Motor neuron (in vitro differentiated cells): ENCODE measurements at regions not wholly inside any gene's neighbourhood (a gene's known extent, or its start where the extent isn't known, plus 50 kb on each side); places are given as distances from the start of the nearest gene placed in this dataset.
A peak's percentile ranks its signal among the peaks of the same experiment; 100 is the strongest.

Experiments used
- ATAC-seq, 8 experiments: fragments of 200-7000 bp; cut with Tn5 transposase; replicated peaks in 6 of 8; 2 replicates each; pipeline ENCODE4 v1.8.0; 2021; ENCODE audit warnings: mild to moderate bottlenecking in 8 of 8, moderate library complexity in 8 of 8
- H3K27ac ChIP-seq, 2 donors: fragments of 250-450 bp; sonication (Bioruptor Pico); 2 replicates each; pipeline ENCODE4 v1.9.0; 2021; ENCODE audit warnings: antibody characterized with exemption in 2 of 2, mild to moderate bottlenecking in 2 of 2, moderate library complexity in 1 of 2
- H3K4me1 ChIP-seq, 2 donors: fragments of 250-450 bp; sonication (Bioruptor Pico); replicated peaks in 1 of 2; 2 replicates each; pipeline ENCODE4 v1.6.1; 2021; ENCODE audit warnings: antibody characterized with exemption in 2 of 2, mild to moderate bottlenecking in 2 of 2, moderate library complexity in 1 of 2
- H3K4me3 ChIP-seq, 5 donors: fragments of 250-450 bp; sonication (Bioruptor Pico); 2 replicates each; pipeline ENCODE4 v1.9.0; 2021; ENCODE audit warnings: antibody characterized with exemption in 5 of 5, mild to moderate bottlenecking in 5 of 5, moderate library complexity in 4 of 5
- WGBS, 10 experiments: fragments of 450-650 bp; shearing (Covaris generic); methylation state at CpG; one replicate each; pipeline ENCODE4 v1.0.0; 2022; 5-methylcytosine and 5-hydroxymethylcytosine counted together
- in situ Hi-C, 9 experiments: fragments of 400-800 bp; cut with MboI; loops; one replicate each; pipeline ENCODE4 v1.15.0; 2021; ENCODE audit warnings: low sequenced_read_pairs in 9 of 9, low pct_unique_long_range_greater_than_20kb in 2 of 9; ENCODE audit not compliant: unreplicated experiment in 9 of 9

DNA sequence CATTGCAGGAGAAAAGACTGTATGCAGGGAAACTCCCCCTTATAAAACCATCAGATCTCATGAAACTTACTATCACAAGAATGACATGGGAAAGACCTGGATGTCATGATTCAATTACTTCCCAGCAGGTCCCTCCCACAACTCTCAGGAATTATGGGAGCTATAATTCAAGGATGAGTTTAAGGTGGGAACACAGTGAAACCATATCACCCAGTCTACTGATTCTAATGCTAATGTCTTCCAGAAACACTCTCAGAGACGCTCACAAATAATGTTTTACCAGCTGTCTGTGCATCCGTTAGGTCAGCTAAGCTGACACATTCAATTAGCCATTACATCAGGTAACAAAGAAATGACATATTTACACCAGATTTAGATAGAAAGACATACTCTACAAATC lies 637.9 kb downstream of the NLGN4Y start:
- 0% methylated on average over 1 to 2 of the region's 2 CpGs; no CpG with 5 or more reads in 8 of the 10 experiments for WGBS, 10 experiments
- in situ Hi-C loops: no loop called here
- no peak overlapping the region for H3K4me3 ChIP-seq
- H3K4me1 ChIP-seq: no peaks in the 10 kb centered on the region
- no peak overlapping the region for H3K27ac ChIP-seq
- ATAC-seq: peak in 4 of 8 experiments; percentile 49 to 82 (median 68)

DNA sequence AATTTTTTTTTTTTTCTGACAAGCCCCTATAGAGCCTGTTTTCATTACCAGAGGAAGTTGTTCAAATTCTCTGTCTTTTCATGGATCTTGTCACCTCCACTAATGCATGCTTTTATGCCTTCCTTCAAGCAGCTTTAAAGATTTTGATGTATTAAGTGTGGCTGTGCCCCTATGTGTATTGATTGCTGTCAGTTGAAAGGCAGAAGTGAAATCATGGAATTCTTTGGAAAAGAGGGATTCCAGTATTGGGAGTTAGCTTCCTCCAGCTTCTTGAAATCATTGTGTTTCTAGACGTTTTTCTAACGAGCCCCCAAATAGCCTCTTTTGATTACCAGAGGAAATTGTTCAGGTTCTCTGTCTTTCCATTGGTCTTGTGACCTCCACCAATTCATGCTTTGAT lies 655.6 kb downstream of the NLGN4Y start:
- no peaks in the 10 kb centered on the region for H3K4me1 ChIP-seq
- no peak overlapping the region for H3K4me3 ChIP-seq
- 0 to 7% methylated on average over 2 of the region's 2 CpGs; no CpG with 5 or more reads in 8 of the 10 experiments for WGBS, 10 experiments
- no peak for ATAC-seq
- in situ Hi-C loops: no loop called here
- H3K27ac ChIP-seq: no peak overlapping the region

DNA sequence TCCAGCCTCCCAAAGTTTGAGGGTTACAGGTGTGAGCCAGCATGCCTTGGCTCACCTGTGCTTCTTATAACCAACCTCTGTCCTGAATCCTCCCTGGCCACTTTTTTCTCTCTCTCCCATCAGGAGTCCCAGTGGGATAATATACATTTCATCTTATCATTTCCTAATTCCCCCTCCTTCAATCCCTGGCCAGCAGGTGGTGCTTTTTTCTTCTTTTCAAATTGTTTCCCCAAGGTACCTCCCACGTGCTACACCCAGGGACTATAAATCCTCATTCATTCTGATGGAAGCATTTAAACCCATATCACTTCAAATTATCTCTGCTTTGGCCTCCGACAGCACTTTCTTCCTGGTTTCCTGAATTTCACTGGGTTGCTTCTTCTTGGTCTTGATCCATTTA lies 704.7 kb downstream of the NLGN4Y start:
- WGBS, 10 experiments: 50 to 100% methylated on average over 1 to 2 of the region's 2 CpGs; no CpG with 5 or more reads in 8 of the 10 experiments

DNA sequence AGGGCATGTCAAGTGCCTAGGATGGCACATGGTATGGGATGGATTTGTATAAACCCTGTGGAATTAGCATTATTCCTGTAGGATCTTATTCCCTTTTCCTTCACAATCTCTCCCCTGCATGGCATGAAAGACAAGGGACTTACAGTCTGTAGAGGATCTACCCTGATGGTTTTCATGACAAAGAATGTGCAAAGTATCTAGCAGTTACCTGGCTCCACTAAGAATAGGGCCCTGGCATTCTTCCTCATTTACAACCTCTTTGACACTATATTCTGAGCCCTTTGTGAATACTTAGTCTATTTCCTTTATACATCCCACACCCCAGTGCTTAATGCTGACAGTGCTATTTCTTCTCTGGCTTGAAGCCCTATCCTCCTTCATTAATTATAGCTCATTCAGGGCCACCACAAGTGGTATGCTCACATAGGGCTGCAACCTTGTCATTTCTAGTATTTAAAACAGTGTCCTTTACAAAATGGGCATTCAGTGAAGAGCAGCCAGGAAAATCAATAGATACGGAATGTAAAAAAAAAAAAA lies 715.3 kb downstream of the NLGN4Y start:
- no peak for ATAC-seq
- H3K4me1 ChIP-seq: no peaks in the 10 kb centered on the region
- no peak overlapping the region for H3K27ac ChIP-seq
- H3K4me3 ChIP-seq: no peak overlapping the region
- 80 to 83% methylated on average over 1 of the region's 1 CpG; no CpG with 5 or more reads in 8 of the 10 experiments for WGBS, 10 experiments
- in situ Hi-C loops: no loop called here

More for the DNA sequence above, 704.7 kb downstream of the NLGN4Y start:
- H3K4me3 ChIP-seq: no peak overlapping the region
- no peak for ATAC-seq
- H3K27ac ChIP-seq: no peak overlapping the region
- H3K4me1 ChIP-seq: no peaks in the 10 kb centered on the region
- in situ Hi-C loops: no loop called here

DNA sequence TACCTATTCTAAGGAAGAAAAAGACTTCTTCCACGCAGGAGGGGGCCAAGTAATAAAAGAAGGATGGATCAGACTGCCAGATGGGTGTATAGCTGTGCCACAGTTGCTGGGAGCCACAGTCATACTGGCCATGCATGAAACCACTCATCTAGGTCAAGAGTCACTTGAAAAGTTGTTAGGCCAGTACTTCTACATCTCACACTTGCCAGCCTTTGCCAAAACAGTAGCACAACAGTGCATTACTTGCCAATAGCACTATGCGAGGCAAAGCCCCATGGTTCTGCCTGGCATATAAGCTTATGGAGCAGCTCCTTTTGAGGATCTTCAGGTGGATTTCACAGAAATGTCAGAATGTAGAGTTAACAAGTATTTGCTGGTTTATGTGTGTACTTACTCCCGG lies 735.0 kb downstream of the NLGN4Y start:
- H3K4me1 ChIP-seq: no peaks in the 10 kb centered on the region
- in situ Hi-C loops: no loop called here
- no peak overlapping the region for H3K27ac ChIP-seq
- whole genome bisulfite sequencing, 10 experiments: 10% methylated on average over 2 of the region's 3 CpGs; no CpG with 5 or more reads in 9 of the 10 experiments
- no peak overlapping the region for H3K4me3 ChIP-seq
- no peak for ATAC-seq

DNA sequence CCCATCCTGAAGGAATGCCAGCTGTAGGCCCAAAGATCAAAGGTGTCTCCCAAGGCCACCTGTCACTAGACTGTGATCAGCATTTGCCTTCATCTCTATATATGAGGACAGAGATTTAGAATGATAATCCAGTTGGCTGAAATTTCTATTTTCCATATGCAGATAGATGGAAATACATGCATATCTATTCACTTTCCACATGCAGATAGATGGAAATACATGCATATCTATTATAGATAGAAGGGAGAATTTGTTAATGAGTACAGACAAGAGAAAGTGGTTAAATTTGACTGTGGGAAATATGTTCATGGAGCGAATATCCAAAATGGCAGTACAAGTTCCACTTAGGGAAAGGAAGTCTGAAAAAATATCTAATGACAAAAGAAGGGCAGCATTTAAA lies 762.2 kb downstream of the NLGN4Y start:
- peak in 1 of 8 experiments; percentile 72 for ATAC-seq
- no peaks in the 10 kb centered on the region for H3K4me1 ChIP-seq
- H3K27ac ChIP-seq: no peak overlapping the region
- in situ Hi-C loops: no loop called here
- no peak overlapping the region for H3K4me3 ChIP-seq
- 0 to 100% (median 61%) methylated on average over 1 of the region's 1 CpG; no CpG with 5 or more reads in 4 of the 10 experiments for WGBS, 10 experiments

DNA sequence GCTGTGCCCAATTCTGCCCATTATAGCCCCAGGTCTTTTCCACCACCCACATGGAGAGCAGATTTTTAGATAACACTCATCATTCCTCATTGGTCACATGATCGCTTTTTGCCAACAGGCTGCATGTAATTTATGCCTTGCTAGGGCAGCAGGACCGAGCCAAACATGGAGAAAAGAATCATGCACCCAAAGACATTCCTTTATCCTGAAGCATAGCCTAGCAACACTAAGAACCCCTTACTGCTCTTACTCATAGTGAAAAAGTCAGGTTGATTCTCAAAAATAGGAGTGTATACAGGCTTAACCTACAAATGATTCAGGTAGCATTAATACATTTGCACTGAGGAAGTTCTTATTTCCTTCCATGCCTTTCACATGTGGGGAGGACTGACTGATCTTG lies 765.5 kb downstream of the NLGN4Y start:
- ATAC-seq: no peak

DNA sequence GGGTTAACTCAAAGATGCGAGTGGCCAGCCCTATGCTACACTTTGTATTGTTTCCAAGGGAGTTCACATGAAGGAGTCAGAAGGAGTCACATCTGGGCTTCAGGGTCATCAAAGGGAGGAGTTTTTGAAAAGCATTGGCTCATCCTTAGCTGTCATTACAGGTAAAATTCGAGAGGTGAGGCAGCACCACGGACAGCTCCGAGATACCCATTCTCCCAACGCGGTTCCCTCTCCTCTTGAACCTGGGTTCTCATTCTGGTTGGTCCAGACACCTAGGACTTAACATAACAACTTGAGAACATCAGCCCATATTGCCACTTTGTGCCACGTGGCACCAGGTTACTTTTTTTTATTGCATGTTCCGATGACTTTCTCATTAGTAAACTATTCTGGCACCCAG lies 768.6 kb downstream of the NLGN4Y start:
- in situ Hi-C loops: no loop called here
- H3K27ac ChIP-seq: no peak overlapping the region
- no peaks in the 10 kb centered on the region for H3K4me1 ChIP-seq
- no peak overlapping the region for H3K4me3 ChIP-seq
- WGBS, 10 experiments: 40 to 86% (median 75%) methylated on average over 1 to 4 of the region's 8 CpGs; no CpG with 5 or more reads in 7 of the 10 experiments
- no peak for ATAC-seq

More for the DNA sequence above, 765.5 kb downstream of the NLGN4Y start:
- no peak overlapping the region for H3K4me3 ChIP-seq
- no peaks in the 10 kb centered on the region for H3K4me1 ChIP-seq
- H3K27ac ChIP-seq: no peak overlapping the region
- in situ Hi-C loops: no loop called here
- 0 to 71% methylated on average over 1 of the region's 2 CpGs; no CpG with 5 or more reads in 8 of the 10 experiments for WGBS, 10 experiments

DNA sequence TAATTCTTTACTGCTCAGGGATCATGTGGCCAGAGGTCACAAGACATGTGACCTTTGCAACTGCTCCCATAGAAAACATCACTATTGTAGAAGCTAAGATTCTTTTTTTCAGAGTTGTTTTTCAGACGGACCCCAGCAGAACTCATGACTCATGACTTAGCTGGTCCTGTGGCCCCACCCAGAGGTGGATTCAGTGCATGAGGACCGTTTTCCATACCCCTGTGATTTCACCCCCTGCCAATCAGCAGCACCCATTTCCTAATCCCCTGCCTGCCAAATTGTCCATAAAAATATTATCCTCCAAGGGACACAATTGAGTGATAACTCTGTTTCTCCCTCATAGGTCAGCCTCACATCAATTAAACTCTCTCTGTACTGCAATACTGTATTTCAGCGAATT lies 777.5 kb downstream of the NLGN4Y start:
- Histone ChIP-seq H3K27ac (no peak overlapping the region), H3K4me1 (no peaks in the 10 kb centered on the region), H3K4me3 (no peak overlapping the region)
- in situ Hi-C loops: no loop called here
- no CpG with 5 or more reads among the region's 3 CpGs for WGBS, 10 experiments
- ATAC-seq: peak in 3 of 8 experiments; percentile 82 to 86 (median 83)

DNA sequence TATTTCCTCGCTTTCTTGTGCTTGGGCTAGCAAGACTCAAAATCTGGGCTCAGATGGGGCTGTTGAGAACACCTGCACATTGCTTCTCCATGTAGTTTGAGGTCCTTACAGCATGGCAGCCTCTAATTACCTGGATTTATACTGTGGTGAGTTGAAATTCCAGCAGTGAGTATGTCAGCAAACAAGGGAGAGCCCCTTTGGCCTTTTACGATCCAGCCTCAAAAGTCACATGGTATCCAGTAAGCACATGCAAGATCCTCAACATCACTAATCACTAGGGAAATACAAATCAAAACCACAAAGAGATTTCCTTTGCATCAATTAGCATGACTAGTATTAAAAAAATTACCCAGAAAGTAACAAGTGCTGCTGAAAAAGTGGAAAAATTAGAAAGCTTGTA lies 787.8 kb downstream of the NLGN4Y start:
- in situ Hi-C loops: no loop called here
- 40% methylated on average over 2 of the region's 2 CpGs; no CpG with 5 or more reads in 9 of the 10 experiments for WGBS, 10 experiments
- ATAC-seq: no peak
- H3K4me3 ChIP-seq: no peak overlapping the region
- H3K4me1 ChIP-seq: no peaks in the 10 kb centered on the region
- no peak overlapping the region for H3K27ac ChIP-seq

DNA sequence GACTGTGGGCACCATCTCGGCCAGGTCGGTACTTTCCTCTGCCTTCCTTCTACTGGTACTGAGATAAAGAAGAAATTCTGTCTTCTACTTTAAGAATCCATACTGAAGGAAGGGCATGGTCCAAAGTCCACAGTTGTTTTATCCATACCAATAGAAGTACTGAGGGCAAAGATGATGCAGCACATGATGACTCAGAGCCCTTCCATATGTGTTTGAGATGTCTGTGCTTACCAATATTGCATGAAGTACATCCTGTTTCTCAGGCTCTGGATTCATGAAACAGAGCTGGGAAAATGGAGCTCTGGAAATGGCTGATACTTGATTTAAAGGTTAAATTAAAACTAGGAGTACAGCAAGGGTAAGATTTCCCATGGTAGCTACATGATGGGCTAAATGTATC lies 799.9 kb downstream of the NLGN4Y start:
- in situ Hi-C loops: no loop called here
- WGBS, 10 experiments: no CpG with 5 or more reads among the region's 2 CpGs
- Histone ChIP-seq H3K4me1 (no peaks in the 10 kb centered on the region), H3K4me3 (no peak overlapping the region), H3K27ac (no peak overlapping the region)
- no peak for ATAC-seq

DNA sequence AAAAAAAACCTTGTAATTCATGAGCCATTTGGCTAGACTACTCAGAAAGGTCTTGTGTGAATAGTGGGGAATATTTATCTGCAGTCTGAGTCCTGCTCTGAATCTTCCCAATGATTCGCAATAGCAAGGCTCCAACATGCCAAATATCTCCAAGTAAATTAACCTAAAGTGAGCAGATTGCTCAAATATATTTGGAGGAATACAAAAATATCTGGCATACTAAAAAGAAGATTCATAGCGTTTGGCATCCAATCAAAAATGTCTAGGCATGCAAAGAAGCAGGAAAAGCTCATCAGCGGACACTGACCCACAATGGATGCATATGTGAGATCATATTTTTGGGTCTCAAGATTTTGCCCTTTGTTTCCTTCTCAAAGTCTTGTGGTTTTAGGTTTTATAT lies 800.9 kb downstream of the NLGN4Y start:
- ATAC-seq: no peak
- in situ Hi-C loops: no loop called here
- 0 to 100% (median 74%) methylated on average over 1 to 3 of the region's 3 CpGs; no CpG with 5 or more reads in 6 of the 10 experiments for WGBS, 10 experiments
- no peak overlapping the region for H3K27ac ChIP-seq
- H3K4me1 ChIP-seq: no peaks in the 10 kb centered on the region
- H3K4me3 ChIP-seq: no peak overlapping the region

DNA sequence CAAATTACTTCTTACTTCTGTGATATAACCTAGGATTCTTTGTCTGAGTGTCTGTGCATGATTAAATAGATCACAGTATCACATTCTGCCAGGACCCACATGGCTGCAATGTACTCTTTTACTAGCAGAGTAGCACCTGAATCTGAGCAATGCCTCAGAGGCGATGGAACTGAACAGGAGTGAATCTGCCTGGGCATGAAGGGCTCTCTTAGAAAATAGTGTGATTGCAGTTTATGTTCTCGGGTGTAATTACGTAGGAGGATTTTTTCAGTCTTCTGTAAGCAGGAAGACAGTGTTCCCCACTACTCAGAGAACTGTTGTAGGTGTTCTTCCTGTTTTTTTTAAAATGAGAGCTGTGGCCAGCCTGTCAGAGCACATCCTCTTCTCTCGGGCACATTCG lies 802.3 kb downstream of the NLGN4Y start:
- H3K4me1 ChIP-seq: no peaks in the 10 kb centered on the region
- no peak overlapping the region for H3K4me3 ChIP-seq
- H3K27ac ChIP-seq: no peak overlapping the region
- ATAC-seq: no peak
- in situ Hi-C loops: no loop called here
- WGBS, 10 experiments: 20 to 96% methylated on average over 1 to 3 of the region's 5 CpGs; no CpG with 5 or more reads in 8 of the 10 experiments

DNA sequence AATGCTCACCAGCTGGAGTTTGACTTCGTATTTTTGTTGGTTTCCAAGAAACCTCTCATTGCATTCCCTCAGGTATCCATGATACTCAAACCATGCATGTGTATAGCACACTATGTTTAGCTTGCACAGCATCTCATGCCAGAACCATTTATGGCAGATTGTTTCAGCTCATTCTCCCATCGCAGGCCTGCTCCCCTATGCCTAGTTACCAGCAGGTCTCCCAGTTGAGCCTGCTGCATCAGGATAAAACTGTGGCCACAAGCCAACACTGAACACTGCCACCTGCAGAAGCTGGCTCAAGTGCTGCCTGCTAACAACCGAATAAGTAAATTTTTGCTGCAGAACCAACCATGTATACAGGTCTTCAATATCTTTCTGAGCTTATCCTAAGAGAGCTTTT lies 804.5 kb downstream of the NLGN4Y start:
- WGBS, 10 experiments: 0 to 60% methylated on average over 1 of the region's 3 CpGs; no CpG with 5 or more reads in 8 of the 10 experiments
- Histone ChIP-seq H3K27ac (no peak overlapping the region), H3K4me3 (no peak overlapping the region), H3K4me1 (no peaks in the 10 kb centered on the region)
- in situ Hi-C loops: no loop called here
- peak in 1 of 8 experiments; percentile 84 for ATAC-seq
